Endothelial cell of umbilical vein (primary cell): ENCODE measurements at regions not wholly inside any gene's neighbourhood (a gene's known extent, or its start where the extent isn't known, plus 50 kb on each side); places are given as distances from the start of the nearest gene placed in this dataset.
"Not testable (repeated sequence)": the region's sequence is repeated elsewhere in the genome, so short reads cannot be mapped to it uniquely, and the experiment has no call there.

Source experiments
- BruUV-seq: library from RNA; stranded (reverse); fragments of 400-500 nt; replicated peaks from 2 replicates; lab custom pipeline; 2021; lab: Mats Ljungman, UMichigan
- CTCF ChIA-PET: fragments of 300-600, 350-600 bp; sonication (Branson Sonifier 250); formaldehyde crosslinking; loops from one replicate; lab custom pipeline; 2021; ENCODE audit warnings: antibody characterized with exemption, inconsistent platforms; lab: Charles Lee
- POLR2A ChIA-PET: fragments of 300-600, 350-600 bp; sonication (Branson Sonifier 250); formaldehyde crosslinking; loops from one replicate; lab custom pipeline; 2021; ENCODE audit warnings: antibody characterized with exemption, inconsistent platforms; lab: Charles Lee
- DNase-seq: peaks from one replicate; pipeline ENCODE4 v3.0.0-alpha.2; 2011; ENCODE audit warnings: low read depth, low spot score
- FAIRE-seq: peaks from 2 replicates; lab custom pipeline; 2011; peaks lifted over from hg19 to GRCh38; lab: Jason Lieb, UNC
- H2AFZ ChIP-seq: 2 replicates; pipeline ENCODE4 v1.6.0; 2012; ENCODE audit warnings: low read depth, low read length, control low read depth, inconsistent platforms
- H3K27ac ChIP-seq: 2 replicates; pipeline ENCODE4 v1.5.1; 2011; ENCODE audit warnings: low read depth, mild to moderate bottlenecking, control low read depth, low read length, moderate library complexity; ENCODE audit not compliant: insufficient read depth
- H3K27me3 ChIP-seq, 2 experiments: 2 replicates each; pipeline versions ENCODE4 v1.6.0 to v1.6.1; 2011; ENCODE audit warnings: low read length in 2 of 2, mixed read lengths in 1 of 2; ENCODE audit not compliant: control insufficient read depth in 2 of 2, insufficient read depth in 2 of 2
- H3K36me3 ChIP-seq, 2 experiments: 2 replicates in 1 of 2; 3 replicates in 1 of 2; pipeline ENCODE4 v1.5.1; 2011; ENCODE audit warnings: low read length in 2 of 2, mild to moderate bottlenecking in 1 of 2, moderate library complexity in 1 of 2; ENCODE audit not compliant: control insufficient read depth in 2 of 2, insufficient read depth in 2 of 2; ENCODE audit errors: extremely low read depth in 1 of 2
- H3K4me1 ChIP-seq: 3 replicates; pipeline ENCODE4 v1.5.1; 2011; ENCODE audit warnings: mild to moderate bottlenecking, low read length; ENCODE audit not compliant: control insufficient read depth, insufficient read depth; ENCODE audit errors: extremely low read depth
- H3K4me2 ChIP-seq: 2 replicates; pipeline ENCODE4 v1.6.1; 2011; ENCODE audit warnings: low read length, control low read depth, mixed read lengths; ENCODE audit not compliant: insufficient read depth
- H3K4me3 ChIP-seq, 3 experiments: fragments of 200-600 bp in 1 of 3; sonication (generic), shearing (Covaris generic) in 1 of 3; replicated peaks in 1 of 3; 2 replicates each; pipeline ENCODE4 v1.5.1; 2011 to 2016; ENCODE audit warnings: control low read depth in 3 of 3, low read length in 3 of 3, mild to moderate bottlenecking in 2 of 3, inconsistent platforms in 1 of 3, low read depth in 1 of 3, moderate library complexity in 1 of 3; ENCODE audit not compliant: insufficient read depth in 1 of 3
- H3K79me2 ChIP-seq: 2 replicates; pipeline ENCODE4 v1.6.0; 2012; ENCODE audit warnings: low read length, inconsistent platforms; ENCODE audit not compliant: control insufficient read depth, insufficient read depth
- H3K9ac ChIP-seq: replicated peaks from 2 replicates; pipeline ENCODE3; 2011; ENCODE audit warnings: low read length, control low read depth; ENCODE audit not compliant: insufficient read depth; ENCODE audit errors: extremely low read depth
- H3K9me1 ChIP-seq: replicated peaks from 3 replicates; pipeline ENCODE4 v1.6.0; 2011; ENCODE audit warnings: mild to moderate bottlenecking, low read length; ENCODE audit not compliant: control insufficient read depth, insufficient read depth; ENCODE audit errors: extremely low read depth
- H3K9me3 ChIP-seq: replicated peaks from 2 replicates; pipeline ENCODE4 v1.5.1; 2012; ENCODE audit warnings: low read length, inconsistent platforms; ENCODE audit not compliant: control insufficient read depth, insufficient read depth
- H4K20me1 ChIP-seq: replicated peaks from 2 replicates; pipeline ENCODE3; 2011; ENCODE audit warnings: mild to moderate bottlenecking, low read length; ENCODE audit not compliant: control insufficient read depth, insufficient read depth; ENCODE audit errors: extremely low read depth
- EZH2 ChIP-seq: IDR thresholded peaks from 2 replicates; pipeline ENCODE4 v1.6.1; 2012; ENCODE audit warnings: borderline replicate concordance, low read depth, mild to moderate bottlenecking, moderate library complexity, low read length, inconsistent platforms; ENCODE audit not compliant: severe bottlenecking
- FOS ChIP-seq: IDR thresholded peaks from 2 replicates; pipeline ENCODE4 v1.6.1; 2011; ENCODE audit warnings: mild to moderate bottlenecking, low read length, moderate library complexity, borderline replicate concordance; ENCODE audit not compliant: insufficient read depth
- GATA2 ChIP-seq: IDR thresholded peaks from 2 replicates; pipeline ENCODE4 v1.7.0; 2011; ENCODE audit warnings: low read depth, mild to moderate bottlenecking, moderate library complexity, mixed read lengths, low read length; ENCODE audit not compliant: insufficient read length, insufficient read depth
- JUN ChIP-seq: IDR thresholded peaks from 2 replicates; pipeline ENCODE4 v1.6.1; 2011; ENCODE audit warnings: borderline replicate concordance, low read depth; ENCODE audit not compliant: insufficient read length, insufficient read depth
- MYC ChIP-seq: IDR thresholded peaks from one replicate; pipeline ENCODE4 v1.6.1; 2011; ENCODE audit warnings: mild to moderate bottlenecking, low read depth, low read length
- POLR2A ChIP-seq: IDR thresholded peaks from 2 replicates; pipeline ENCODE4 v1.6.1; 2012; ENCODE audit warnings: low read depth, mild to moderate bottlenecking, control low read depth, low read length
- POLR2AphosphoS5 ChIP-seq: IDR thresholded peaks from 2 replicates; pipeline ENCODE4 v1.6.1; 2012; ENCODE audit warnings: low read depth, mild to moderate bottlenecking, control low read depth, low read length, moderate library complexity; ENCODE audit not compliant: insufficient read depth
- dilution Hi-C: fragments of 300-500 bp; cut with MboI; formaldehyde crosslinking; loops from one replicate; pipeline ENCODE4 v1.15.0; 2019; ENCODE audit warnings: low sequenced_read_pairs; ENCODE audit not compliant: extremely low pct_ligation_motif_present
- intact Hi-C: fragments of 100-400 bp; cut with micrococcal nuclease; formaldehyde crosslinking; loops from one replicate; pipeline ENCODE4 v1.10.0; 2022
- TF ChIP-seq, protein P1 (sequence below): IDR thresholded peaks from 2 replicates; pipeline ENCODE4 v1.6.1; 2011; ENCODE audit not compliant: insufficient read depth, insufficient read length
- TF ChIP-seq, protein P2 (sequence below), 2 donors: IDR thresholded peaks; 1 replicate in 1 of 2; 2 replicates in 1 of 2; pipeline ENCODE4 v1.5.1; 2011; ENCODE audit warnings: low read length in 2 of 2, mild to moderate bottlenecking in 2 of 2, moderate library complexity in 2 of 2, control low read depth in 1 of 2, inconsistent platforms in 1 of 2, low read depth in 1 of 2; ENCODE audit not compliant: insufficient read depth in 1 of 2; ENCODE audit errors: extremely low read depth in 1 of 2

DNA sequence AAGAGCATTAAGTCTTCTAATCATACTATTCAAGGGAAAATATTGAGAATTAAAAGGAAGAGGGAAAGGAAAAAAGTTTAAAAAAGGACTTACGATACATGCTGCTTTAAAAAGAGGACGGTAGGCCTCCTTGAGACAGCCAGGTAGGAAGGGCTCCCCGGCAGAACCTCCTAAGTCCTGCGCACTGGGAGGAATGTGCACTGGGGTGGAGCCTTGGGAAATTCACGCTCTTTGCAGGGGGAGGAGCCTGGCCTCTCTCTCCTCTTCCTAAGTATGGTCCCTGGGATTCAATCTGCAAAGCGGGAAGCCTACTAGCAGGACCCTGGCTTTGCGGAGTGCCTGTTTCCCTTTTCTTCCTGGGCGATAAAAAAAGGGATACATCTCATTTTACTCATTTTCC lies 553.0 kb downstream of the RPS29 start:
- FAIRE-seq (no peak), DNase-seq (no peak)
- no peaks in the 10 kb centered on the region for H3K9me3 ChIP-seq
- no TSS peak for BruUV-seq
- H3K36me3 ChIP-seq = no peaks in the 10 kb centered on the region
- no peak overlapping the region for H3K27ac ChIP-seq
- H4K20me1 ChIP-seq = no peaks in the 10 kb centered on the region
- H3K9ac ChIP-seq = no peak overlapping the region
- H3K4me3 ChIP-seq = no peak overlapping the region
- TF ChIP-seq, protein P1, sequence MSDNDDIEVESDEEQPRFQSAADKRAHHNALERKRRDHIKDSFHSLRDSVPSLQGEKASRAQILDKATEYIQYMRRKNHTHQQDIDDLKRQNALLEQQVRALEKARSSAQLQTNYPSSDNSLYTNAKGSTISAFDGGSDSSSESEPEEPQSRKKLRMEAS = no peak
- TF ChIP-seq POLR2A (no peak), EZH2 (no peak), POLR2AphosphoS5 (no peak), FOS (no peak), MYC (no peak), JUN (no peak), GATA2 (no peak)
- TF ChIP-seq, protein P2, sequence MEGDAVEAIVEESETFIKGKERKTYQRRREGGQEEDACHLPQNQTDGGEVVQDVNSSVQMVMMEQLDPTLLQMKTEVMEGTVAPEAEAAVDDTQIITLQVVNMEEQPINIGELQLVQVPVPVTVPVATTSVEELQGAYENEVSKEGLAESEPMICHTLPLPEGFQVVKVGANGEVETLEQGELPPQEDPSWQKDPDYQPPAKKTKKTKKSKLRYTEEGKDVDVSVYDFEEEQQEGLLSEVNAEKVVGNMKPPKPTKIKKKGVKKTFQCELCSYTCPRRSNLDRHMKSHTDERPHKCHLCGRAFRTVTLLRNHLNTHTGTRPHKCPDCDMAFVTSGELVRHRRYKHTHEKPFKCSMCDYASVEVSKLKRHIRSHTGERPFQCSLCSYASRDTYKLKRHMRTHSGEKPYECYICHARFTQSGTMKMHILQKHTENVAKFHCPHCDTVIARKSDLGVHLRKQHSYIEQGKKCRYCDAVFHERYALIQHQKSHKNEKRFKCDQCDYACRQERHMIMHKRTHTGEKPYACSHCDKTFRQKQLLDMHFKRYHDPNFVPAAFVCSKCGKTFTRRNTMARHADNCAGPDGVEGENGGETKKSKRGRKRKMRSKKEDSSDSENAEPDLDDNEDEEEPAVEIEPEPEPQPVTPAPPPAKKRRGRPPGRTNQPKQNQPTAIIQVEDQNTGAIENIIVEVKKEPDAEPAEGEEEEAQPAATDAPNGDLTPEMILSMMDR (IDR thresholded peaks at IDR 0.05; ENCODE audit: extremely low read depth in 1 of 2, insufficient read depth in 1 of 2, low read depth in 1 of 2, low read length in 2 of 2) = no peak
- ChIA-PET POLR2A (no interaction called here), CTCF (no interaction called here)
- H3K79me2 ChIP-seq = no peaks in the 10 kb centered on the region
- H3K4me2 ChIP-seq = no peak overlapping the region
- H2AFZ ChIP-seq = no peak overlapping the region
- H3K9me1 ChIP-seq = no peaks in the 10 kb centered on the region
- dilution Hi-C loops (no loop called here), intact Hi-C loops (no loop called here)
- no peaks in the 10 kb centered on the region for H3K4me1 ChIP-seq
- H3K27me3 ChIP-seq = no peaks in the 10 kb centered on the region

DNA sequence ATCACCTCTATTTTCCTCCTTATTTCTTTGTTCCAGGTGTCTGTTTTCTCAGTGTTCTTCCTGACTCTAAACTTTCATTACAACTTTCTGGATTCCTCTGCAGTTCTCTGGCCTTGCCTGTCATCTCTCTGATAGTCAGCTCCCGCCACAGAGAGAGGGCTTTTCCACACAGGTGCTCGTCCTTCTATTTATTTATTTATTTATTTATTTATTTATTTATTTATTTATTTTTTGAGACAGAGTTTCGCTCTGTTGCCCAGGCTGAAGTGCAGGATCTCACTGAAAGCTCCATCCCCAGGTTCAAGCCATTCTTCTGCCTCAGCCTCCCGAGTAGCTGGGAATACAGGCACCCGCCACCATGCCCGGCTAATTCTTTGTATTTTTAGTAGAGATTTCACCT lies 554.5 kb downstream of the RPS29 start:
- dilution Hi-C loops, CTCF ChIA-PET, FAIRE-seq, H3K4me3 ChIP-seq, POLR2A ChIA-PET, H3K9me3 ChIP-seq, H3K9me1 ChIP-seq, H3K27me3 ChIP-seq, H3K79me2 ChIP-seq, intact Hi-C loops, H4K20me1 ChIP-seq, H3K4me2 ChIP-seq, H3K27ac ChIP-seq, DNase-seq, H3K36me3 ChIP-seq, BruUV-seq, H3K4me1 ChIP-seq, H3K9ac ChIP-seq, H2AFZ ChIP-seq: not testable (repeated sequence)
